COLO829 (cell line): ENCODE measurements at regions not wholly inside any gene's neighbourhood (a gene's known extent, or its start where the extent isn't known, plus 50 kb on each side); places are given as distances from the start of the nearest gene placed in this dataset.

Source experiments
- DNase-seq: peaks from one replicate; pipeline ENCODE4 v3.0.0; 2012; ENCODE audit warnings: low spot score

DNA sequence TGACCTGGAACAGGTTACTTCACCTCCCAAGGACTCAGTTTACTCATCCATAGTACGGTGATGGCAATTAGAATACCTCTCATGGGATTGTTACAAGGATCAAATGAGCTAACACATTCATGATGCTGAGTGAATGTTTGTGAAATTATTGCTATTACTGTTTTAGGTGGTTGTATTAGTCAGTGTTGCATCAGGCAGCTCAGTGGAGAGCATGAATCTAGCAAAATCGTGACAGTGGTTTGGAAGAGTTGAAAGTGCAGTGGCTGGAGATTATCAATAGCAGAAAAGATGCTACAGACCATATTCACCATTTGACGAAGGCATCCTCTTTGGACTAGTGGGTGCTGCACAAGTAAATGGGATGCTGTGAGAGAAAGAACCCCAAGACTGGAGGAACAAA lies 50.4 kb upstream of the CTNNBL1 start:
- no peak for DNase-seq

DNA sequence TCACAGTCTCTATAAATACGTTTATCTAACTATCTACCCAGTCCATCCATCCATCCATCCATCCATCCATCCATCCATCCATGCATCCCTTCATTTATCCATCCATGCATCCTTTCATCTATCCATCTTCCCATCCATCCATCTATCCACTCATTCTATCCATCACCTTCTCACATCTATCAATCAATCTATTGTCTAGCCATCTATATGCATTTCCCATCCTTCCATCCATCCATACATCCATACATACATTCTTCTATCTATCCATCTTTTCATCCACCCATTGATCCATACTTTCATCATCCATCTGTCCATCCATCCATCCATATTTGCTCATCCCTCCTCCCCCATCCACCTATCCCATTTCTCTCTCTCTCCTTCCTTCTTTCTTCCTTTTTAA lies 51.6 kb upstream of the CTNNBL1 start:
- DNase-seq: no peak

DNA sequence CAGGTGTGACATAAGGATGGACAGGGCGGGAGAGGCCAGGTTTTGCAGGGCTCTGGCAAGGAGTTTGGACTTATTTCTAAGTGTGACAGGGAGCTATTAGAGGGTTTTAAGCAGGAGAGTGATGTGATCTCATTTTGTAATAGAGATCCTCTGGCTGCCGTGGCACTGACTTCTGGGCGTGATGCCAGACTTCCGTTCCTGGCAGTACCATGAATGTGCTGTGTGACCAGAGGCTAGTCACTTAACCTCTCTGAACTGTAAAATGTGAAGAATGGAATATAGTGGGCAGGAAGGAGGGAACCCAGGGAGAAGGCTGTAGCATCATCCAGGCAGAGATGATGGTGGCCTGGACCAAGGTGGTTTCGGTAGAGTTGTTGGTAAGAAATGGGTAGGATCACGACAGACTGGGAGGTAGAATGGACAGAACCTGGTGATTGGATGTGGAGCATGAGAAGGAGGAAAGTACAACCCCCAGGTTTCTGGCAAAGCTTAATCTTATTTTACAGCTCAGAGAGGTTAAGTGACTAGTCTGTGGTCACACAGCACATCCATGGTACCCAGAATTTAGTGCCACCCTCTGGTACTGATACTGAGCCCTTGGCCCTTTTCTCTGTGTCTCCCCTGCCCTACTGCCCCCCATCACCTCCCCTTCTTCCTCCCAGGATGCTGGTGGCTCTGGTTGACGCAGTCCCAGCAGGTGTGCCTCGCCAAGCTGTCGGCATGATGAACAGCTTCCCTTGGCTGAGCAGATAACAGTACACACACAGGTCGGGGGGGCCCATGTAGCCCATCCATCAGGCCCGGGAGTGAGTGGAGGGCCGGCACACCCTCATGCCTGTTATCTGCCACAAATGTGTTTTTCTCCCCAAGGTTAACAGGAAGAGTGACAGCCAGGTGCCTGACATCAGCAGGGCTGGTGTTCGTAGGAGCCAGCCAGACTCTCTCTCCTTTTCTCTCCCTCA lies 52.9 kb upstream of the CTNNBL1 start:
- DNase-seq: no peak

DNA sequence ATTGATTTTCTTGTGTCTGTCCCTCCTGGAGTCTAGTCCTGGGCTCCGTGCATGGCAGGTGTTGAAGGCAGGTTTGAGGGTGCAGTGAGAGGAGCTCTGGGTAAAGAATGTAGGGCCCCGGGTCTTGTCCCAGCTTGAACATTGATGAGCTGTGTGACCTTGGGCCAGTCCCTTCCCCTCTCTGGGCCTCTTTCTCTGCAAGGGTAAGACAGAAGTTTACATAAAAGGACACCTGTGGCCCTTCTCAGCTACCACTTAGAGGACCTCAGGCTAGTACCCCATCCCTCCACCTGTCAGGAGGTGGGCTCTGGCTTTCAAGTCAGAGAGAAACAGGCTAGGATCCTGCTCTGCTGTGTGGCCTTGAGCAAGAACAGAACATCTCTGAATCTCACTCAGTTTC lies 55.3 kb upstream of the CTNNBL1 start:
- DNase-seq: no peak

DNA sequence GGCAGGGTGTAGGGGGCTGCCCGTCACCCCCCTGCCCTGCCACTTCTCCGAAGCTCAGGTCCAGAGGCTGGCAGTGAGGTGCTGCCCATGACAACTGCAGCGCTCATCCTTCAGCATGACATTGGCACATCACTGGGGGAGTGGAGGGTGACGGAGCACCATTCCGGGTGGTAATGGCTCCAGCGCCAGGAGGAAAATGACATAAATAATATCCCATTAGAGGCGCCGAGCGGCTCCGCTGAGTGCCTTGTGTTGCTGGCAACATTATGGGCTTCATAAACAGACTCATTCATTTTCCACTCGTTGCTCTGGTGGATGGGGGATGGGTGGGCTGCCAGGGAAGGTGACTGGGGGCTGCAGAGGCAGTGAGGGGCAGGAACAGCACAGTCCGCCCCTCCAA lies 56.9 kb upstream of the CTNNBL1 start:
- no peak for DNase-seq

DNA sequence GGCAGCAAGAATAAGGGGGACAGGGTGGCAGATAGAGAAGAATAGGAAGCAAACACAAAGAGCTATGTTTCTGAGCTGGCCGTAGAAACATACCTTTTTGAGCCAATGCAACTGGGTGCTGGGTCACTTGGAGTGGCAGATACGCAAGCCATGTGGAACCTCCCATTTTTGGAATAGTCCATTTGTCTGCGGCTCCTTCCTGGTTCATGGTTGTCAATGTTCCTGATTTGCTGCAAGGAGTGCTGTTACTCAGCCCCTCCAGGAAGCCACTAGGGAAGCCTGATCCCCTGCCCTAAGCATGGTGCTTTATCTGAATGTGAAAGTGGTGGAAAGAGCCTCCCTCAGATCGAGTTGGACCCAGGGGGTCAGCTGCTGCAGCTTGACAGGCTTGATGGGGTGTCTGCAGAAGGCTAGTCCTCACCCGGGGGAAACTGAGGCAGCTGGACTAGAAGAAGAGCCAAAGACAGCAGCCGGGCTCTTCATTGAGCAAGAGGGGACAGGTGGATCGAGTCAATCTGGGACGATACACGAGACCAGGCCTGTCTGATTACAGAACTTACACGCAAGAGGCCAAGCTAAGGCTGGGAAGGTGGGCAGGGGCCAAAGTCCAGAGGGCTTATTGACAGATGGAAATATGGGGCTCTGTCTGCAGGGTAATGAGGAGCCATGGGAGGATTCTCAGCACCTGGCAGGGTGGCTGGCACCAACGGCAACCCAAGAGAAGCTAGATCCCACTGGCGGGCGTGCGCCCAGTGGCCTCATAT lies 57.4 kb upstream of the CTNNBL1 start:
- DNase-seq: no peak

DNA sequence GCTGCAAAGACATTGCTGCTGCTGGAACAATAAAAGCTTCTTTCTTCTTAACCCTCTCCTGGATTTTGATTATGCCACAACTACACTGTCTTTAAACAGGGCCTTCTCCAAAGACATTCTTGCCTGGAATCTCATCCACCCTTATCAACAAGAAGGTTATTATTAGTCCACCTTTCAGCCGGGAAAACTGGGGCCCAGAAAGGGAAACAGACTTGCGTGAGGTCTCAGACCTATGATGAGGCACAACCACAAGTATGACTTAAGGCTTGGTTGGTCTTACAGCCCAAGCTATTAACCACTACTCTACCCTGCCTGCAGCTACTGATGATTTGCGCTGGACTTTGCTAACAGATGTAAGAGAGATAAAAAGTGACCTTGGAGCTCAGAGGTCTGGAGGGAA lies 62.8 kb upstream of the CTNNBL1 start:
- DNase-seq: no peak

DNA sequence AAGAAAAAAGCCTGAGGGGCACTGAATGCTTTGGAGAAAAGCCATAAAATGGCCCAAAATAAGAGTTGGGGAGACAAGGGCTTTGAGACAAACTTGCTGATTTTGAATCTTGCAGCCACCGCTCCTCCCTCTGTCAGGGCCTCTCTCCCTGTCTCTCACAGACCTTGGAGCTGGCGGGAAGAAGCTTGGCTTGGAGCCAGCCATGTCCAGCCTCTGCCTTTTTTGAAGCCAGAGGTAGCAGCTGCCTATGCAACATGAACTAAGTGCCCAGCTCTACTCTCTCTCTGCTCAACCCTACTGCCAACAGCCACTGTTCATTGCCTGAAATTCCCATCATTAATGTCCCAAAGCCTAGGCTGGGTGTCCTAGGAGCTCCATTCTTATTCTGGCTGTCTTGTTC lies 63.7 kb upstream of the CTNNBL1 start:
- no peak for DNase-seq

DNA sequence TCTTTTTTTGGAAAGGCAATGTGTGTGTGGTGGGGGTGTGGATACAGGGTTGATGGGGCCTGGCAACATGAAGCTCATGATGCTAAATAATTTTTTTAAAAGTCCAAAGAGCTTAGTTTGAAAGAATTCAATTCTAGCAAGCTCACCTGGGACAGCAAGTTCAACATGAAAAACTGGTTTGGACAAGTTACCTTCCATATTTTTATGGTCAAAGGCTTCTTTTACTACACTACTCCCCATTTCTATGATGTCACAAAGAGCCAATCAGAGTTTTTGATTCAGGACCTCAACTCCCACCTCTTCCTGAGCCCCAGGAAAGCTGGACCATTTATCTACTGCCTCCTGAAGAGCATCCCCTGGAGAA lies 66.1 kb upstream of the CTNNBL1 start:
- DNase-seq: no peak

DNA sequence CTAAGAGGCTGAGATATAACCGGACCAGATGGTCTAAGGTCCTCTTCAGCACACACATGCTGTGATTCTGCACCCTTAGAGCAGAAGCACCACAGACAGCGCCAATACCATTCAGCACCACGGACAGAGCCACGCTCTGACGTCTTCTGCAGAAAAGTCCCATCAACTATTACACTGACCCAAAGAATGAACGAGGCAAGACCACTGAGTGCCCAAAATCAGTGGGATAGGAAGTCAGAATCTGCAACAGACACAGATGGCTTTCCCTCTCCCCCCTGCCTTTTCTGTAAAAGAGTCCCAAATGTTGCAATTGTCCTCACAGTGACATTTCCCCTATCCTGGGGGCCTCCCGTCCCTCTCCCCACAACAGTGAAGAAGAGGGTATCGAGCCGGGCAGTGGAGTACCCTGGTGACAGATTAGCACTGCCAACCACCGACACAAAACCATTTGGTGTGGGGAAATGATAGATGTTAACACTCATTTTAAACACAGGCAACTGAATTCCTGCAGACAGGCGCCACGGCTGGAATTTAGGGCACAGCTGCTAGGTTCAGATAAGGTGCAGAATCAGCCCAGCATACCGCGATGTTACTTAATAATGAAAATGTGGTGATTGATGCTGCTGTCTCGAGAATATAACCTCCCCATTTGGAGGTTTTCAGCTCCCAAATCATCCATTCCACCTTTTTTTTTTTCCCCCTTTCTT lies 66.6 kb upstream of the CTNNBL1 start:
- DNase-seq: peak; percentile 75

DNA sequence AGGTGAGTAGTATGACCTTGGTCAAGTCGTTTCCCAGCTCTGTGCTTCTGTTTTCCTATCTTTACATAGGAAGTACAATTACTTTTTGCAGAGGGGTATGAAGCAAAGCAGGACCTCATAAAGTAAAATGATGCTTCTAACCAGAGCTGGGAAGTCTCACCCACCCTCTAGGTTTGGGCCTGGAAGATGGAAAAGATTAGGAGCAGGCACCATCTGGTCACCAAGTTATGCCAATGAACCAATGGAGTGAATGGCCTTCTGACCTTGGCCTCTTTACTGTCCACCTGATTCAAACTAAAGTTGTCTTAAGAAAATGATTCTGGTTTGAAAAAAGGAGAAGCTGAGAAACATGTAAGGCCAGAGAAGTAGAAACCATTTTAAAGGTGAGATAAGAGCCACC lies 68.9 kb upstream of the CTNNBL1 start:
- DNase-seq: no peak

DNA sequence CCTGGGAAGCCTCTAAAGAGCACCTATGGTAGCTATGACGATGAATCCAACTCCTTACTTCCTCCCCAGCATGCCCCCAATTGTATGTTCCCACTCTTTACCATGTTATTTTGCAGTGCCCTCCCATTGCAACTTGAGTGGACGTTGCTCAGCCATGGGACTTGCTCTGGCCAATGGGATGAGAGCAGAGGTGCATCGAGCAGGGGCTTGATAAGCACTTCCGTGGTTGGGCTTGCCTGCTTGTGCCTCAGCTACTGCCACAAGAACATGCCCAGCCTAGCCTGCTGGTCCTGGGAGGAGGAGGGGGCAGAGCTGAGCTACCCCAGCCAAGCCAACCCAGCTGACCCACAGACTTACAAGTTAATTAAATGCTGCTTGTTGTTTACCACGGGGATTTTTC lies 71.1 kb upstream of the CTNNBL1 start:
- no peak for DNase-seq

DNA sequence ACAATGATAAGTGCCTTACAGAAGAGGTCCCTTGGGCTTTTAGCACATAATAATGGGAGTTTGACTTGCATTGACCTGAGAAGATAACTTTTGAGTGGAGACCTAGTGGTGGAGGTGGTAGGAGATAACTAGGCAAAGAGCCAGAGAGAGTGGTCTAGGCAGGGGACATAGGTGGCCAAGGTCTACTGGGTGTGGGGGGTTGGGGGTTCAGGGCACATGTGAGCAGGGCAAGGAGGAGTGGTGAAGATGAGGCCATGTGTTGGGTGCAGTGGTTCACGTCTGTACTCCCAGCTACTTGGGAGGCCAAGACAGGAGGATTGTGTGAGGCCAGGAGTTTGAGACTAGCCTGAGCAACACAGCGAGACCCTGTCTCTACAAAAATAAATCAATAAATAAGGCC lies 74.3 kb upstream of the CTNNBL1 start:
- DNase-seq: no peak

DNA sequence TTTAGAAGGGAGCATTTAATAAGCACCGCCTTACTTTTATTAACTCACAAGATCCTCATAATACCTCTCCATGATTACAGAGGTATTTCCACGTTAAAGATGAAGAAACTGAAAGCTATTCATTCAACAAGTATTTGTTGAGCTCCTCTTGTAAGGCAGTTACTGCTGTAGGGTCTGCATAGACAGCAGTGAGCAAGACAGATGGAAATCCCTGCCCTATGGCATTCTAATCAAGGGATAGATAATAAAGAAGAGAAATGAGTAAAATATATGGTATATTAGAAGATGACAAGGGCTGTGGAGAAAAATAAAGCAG lies 77.8 kb upstream of the CTNNBL1 start:
- DNase-seq: no peak

DNA sequence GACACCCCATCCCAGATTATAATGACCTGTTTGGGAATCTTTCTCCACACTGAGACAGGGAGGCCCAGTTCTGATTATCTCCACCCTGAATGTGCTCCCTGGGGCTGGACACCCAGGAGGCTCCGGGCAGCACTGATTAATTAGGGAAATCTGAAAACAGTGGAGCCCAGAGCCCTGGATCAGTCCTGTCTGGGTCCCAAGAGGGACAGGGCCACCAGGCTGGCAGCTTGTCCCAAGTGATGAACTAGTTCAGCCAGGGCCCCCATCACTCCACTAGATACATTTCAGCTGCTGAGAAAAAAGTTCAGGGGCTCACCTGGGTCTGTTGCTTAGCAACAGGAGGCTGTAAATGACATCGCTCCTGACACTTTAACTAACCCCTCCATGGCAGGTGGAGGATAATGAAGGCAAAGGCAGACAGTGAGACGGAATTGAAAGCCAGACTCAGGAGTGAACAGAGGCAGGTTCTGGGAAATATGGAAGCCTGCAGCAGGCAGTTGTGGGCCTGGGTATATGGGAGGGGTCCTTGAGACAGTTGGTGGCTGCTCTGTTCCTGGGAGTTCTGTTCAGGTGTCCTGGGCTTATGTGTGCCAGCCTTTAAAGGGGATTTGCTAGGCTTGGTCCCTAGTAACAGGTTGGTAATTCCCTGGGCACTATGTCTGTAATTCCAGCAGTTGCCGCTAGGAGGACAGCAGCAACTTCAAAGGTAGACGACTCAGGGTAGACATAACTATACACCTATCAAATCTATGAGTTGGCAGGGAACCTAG lies 78.3 kb upstream of the CTNNBL1 start:
- DNase-seq: peak; percentile 35

DNA sequence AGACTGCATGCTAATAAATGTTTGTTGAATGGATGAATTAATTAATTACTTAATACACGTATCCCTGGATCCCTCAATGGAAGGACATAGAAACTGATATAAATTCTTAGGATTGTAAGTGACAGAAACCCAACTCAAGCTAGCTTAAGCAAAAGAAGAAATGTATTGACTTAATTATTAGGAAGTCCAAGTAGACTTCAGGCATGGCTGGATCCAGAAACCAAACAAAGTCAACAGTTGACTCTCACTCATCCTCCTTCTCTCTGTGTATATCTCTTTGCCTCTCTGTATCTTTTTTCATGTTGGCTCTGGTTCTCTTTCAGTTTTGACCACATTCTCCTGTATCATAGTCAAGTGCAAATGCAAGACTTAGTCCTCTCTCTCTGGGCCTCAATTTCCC lies 82.0 kb upstream of the CTNNBL1 start:
- no peak for DNase-seq

DNA sequence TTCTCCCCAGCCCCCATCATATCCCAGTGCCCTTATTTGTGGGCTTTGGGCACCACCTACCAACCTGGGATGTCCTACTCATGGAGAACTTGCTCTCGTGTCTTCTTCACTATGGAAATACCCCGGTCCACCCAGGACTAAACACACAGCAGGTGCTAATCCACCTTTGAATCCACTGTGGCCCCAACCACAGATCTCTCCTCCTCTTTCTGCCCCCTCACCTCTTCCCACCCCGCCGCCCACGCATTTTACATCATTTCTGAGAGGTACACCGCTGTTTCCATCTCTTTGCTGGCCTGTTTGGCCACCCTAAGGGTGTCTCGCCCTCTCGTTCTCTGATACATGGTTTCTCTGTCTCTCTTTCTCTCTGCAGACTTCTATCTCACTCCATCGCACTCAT lies 82.5 kb upstream of the CTNNBL1 start:
- DNase-seq: no peak

DNA sequence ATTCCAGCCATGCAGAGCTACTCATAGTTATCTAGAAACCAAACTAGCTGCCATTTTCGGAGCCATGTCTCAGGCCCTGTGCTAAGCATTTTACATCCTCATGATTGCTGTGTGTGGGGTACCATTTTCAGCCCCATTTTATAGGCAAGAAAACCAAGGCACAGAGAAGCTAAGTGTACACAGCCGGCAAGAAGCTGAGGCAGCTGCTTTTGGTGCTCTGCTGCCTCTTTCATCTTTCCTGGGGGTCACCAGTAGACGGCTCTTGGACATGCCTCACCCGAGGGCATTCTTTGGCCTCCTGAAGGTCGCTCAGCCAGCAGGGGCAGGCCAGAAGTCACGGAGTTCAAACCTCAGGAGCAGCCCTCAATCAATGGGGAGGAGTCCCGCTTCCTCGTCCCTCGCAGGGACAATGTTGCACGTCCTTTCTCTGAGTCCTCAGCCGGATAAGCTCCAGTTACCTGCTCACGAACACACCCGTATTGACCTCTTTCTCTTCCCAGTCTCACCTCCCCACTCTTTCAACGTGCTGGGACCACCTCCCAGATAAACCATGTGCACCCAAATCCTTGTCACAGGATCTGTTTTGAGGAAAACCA lies 82.6 kb upstream of the BLCAP start:
- no peak for DNase-seq

DNA sequence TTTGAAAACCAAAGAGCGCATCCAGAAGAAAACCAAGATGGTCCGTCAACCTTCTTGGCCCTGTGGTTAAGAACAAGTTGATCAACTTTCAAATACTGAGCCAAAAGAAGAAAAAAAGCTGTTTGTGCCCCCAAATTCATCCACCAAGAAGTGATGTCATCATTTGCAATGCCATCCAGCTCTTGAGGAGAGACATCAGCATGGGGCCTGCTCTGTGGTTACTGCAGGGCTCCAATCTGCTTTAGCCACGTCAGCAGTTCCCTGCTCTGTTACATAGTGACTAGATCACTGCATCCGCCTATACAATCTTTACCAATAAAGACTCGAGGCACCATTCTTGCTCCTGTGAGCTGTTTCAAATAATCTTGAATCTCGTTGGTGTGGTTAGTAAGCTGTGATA lies 75.0 kb upstream of the BLCAP start:
- no peak for DNase-seq

DNA sequence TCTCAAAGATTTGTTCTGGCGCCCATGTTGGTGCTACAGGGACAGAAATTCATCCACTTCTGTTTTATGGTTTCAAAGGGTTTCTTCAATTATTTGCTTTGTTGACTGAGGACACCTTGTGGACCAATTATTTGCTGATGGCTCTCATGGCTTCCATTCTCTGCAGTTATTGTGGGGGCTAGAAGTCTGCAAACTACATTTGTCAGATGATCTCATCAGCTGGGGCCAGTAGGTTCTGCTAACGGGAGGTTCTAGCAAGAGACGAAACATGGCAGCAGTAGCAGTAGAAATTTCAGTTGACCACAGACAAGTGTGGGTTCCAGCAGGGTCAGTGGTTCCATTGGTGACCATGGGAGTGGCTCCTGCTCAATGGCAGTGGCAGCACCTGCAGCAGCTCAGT lies 72.8 kb upstream of the BLCAP start:
- no peak for DNase-seq

DNA sequence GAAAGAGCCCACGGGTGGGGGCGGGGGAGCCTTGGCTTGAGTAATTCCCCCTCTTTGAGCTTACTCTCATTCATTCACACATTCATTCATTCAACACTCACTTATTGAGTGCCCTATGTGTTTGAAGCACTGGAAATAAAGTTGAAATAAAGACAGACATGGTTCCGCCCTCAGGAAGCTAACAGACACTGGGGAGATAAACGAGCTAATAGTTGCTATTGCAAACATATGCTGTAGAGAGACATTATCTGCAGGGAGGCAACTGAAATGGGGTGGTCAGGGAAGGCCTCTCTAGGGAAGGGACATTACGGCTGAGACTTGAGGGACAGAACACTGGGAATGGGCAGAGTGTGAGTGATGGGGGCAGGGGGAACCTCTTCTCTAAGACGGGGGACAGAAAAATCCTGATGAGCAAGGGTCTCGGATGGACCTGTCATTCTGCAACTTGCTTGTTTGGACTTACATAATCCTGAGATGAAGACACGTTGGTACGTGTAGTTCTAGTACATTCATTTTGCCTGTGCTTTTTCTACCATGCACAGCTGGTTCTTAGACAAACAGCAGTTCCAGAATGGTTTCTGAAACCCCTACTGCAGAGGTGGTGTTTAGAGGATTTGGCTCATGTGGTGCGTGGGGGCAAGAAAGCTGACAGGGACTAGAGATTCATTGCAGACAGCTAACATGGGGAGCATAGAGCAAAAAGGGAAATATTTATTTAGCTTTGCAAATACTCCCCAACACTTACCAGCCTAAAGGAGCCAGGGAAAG lies 71.1 kb upstream of the BLCAP start:
- DNase-seq: no peak
